ENCODE measurements at regions not wholly inside any gene's neighbourhood (a gene's known extent, or its start where the extent isn't known, plus 50 kb on each side); places are given as distances from the start of the nearest gene placed in this dataset.

DNA sequence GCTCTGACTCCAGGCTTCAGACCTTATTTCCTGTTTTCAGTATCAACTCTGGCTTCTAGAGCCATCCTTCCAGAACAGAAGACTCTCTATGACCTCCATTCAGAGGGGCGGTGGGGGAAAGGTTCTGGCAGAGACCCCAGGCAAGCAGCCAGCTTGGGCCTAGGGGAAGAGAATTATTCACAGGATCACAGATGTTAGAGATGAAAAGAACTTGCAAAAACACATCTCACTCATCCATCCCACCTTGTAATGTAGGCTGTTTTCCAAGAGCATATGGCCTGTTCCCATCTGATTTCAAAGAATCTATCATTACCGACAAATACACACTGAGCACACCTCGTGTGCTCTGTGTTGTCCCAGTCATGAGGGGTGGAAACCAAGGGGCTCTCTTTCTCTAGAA lies 131.9 kb downstream of the GRIN2B start:
- FAIRE-seq (no peak), DNase-seq (ENCODE audit: low spot score in 2 of 2) (no peak)

DNA sequence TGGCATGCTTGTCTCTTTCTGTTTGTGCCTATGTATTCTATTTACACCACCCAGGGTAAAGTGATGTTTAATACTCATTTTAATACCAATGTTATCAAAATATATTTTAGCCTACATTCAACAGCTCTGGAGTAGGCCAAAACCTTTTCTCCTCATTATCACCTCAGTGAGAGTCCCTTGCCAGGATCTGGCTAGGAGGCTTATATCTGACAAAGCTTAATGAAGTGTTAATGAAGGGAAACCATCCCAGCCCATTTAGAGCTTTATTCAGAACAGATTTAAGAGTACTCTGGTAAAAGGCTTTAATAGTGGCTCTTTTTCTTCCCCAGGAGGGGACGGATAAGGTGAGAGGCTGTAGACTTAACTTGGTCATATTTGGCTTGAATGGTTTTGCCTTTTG lies 137.6 kb downstream of the GRIN2B start:
- DNase-seq (ENCODE audit: low spot score in 2 of 2): no peak
- no peak for FAIRE-seq

DNA sequence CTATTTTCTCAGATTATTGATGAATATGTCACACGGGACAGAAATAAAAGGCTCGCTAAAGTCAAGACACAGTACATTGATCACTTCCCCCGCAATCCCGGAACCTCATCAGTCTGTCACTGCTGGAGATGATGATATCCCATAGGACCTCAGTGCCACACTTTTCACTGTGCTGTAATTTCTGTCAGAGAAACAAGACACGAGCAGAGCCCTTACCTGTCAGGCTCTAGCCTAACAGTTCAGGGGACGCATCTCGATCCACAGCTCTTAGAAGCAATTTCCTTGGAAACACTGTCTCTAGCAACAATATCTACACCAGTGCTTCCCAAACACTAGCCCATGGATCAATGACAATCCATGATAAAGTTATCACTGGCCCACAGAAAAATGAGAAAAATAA lies 140.0 kb downstream of the GRIN2B start:
- DNase-seq (ENCODE audit: low spot score in 2 of 2) (no peak), FAIRE-seq (no peak)

DNA sequence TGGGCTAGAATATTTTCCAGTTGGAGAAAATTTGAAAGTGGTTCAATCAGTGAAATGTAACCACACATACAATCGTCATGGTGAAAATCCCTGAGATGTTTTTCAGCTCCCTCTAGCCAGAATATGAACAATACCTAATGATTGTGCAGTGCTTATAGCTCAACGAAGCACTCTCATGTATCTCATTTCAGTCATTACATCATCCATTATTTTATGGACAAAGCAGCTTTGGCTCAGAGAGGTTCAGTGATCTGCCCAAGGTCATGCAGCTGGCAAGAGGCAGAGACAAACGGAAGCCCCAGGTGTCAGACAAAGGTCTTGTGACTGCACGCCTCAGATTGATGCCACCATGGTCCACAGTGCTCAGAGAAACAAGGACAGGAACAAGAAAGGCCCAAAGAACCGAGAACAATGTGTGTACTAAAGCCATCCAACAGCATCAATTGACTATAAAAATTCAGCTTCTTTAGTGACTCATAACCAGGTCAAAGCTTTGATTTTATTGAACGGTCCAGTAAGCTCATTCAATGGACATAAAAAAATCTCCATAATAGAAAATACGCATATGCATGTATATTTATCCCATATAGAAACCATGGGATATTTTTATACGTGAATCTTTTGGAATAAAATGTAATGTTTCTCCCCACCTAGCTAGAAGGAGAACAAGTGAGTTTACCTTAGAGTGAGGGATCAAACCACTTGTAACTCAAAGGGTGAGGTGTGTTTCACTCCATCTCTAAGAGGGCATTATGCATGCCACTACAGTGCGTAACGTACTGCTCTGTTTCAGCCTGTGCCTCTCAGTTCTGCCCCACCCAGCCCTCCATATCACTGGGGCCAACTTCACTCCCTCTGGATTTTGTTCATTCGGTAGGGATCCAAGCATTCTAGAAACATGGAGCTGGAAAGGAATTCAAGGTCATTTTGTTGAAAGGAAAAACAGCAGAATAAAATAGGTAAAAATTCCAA lies 141.8 kb downstream of the GRIN2B start:
- DNase-seq (ENCODE audit: low spot score in 2 of 2) (no peak), FAIRE-seq (no peak)

DNA sequence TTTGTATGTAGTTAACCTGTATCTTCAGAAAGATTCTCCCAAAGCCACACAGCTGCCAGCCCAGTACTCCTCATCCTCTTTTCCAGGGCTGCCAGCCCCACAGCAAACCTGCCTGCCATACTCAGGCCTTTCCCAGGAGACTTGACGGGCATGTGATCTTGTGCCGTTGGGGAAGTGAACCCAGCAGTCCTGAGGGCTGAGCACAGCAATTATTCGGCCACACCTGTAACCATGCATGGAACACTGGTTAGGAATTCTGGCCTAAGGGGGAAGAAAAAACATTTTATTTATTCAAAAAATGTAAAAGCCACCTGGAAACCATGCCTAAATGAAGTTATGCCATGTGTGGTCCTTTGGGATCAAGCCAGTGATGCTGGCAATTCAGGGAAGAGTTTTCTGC lies 145.3 kb downstream of the GRIN2B start:
- DNase-seq (ENCODE audit: low spot score in 2 of 2): no peak
- no peak for FAIRE-seq

DNA sequence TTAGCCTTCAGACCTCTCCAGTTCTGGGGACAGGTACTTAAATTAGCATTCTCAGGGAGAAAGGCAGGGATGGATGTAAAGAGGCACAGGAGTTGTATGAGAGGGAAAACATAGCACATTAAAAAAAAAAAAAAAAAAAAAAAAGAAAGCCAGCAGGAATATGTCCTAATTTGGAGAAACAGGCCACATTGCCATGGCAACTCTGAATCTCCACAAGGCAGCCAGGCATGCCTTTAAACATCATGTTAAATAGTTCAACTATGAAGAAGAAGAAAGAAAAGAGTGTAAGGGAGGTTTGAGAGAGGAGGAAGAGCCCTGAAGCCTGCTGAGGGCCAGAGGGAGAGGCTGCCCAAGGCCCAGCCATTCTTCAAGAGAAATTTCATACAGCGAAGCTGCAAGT lies 145.8 kb downstream of the GRIN2B start:
- DNase-seq (ENCODE audit: low spot score in 2 of 2) (no peak), FAIRE-seq (no peak)

DNA sequence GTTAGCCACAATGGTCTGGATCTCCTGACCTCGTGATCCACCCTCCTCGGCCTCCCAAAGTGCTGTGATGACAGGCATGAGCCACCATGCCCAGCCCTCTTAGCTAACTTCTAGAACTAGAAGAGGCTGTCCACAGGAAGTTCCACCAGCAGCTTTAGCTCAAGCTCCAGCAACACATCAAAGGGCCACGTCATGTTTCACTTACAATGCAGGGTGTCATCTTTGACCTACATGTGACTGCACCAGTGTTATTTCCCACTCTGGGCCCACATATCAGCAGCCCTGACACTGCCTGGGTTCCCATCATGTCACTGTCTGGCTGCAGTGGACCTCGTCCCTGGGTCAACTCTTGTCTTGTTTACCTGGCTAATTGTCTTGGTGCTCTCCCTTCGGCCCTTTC lies 147.2 kb downstream of the GRIN2B start:
- FAIRE-seq (no peak), DNase-seq (ENCODE audit: low spot score in 2 of 2) (no peak)

DNA sequence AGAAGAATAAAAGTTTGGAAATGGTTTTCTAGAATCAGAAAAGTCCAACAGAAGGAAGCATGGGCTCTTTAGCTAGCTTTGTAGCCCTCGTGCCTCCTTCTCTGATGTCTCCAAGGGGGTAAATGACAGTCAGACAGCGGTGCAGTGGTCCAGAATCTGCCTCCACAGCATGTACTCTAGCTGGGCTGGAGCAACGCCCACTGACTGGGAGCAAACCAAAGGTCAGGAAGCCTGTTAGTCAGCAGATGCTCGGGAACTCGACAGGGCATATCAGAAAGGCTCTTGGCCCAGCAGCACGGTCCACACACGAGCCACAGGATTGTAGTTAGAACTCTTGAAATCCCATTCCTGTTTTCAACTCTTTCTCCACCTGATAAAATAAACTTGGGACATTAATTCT lies 164.3 kb downstream of the GRIN2B start:
- FAIRE-seq: no peak
- DNase-seq (ENCODE audit: low spot score in 2 of 2): no peak

DNA sequence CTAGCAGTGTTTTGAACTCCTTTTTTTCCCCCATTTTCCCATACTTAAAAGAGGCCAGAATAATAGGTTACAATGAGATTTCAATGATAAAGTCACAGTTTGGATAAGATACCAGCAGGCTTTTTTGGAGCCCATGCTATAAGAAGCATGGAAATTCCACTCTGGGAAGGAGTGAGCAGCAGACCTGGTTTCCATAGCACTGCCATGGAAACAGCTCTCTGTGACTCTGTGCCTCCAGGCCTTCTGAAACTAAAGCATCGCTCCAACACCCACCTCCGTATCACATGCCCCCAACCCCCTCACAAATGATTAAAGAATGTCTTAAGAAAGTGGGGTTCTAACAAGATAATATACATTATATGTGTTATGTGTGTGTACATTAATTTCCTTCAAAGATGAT lies 165.0 kb downstream of the GRIN2B start:
- DNase-seq (ENCODE audit: low spot score in 2 of 2): no peak

DNA sequence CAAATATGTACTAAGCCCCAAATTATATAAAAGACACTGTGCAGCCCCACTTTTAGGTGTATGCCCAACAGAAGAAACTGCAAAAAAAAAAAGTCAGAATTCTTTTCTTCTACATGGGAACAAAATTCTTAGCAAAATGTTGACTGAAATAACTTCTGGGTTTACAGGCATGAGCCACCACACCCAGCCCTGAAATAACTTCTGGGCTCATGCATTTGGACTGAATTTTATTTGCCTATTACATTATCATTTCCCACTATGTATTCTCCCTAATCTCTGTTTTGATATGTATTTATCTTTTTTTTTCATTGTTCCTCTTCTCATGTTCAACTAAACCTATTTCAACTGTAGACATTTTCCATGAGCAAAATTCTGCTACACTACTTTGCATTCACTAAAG lies 169.2 kb downstream of the GRIN2B start:
- no peak for FAIRE-seq

More for the DNA sequence above, 165.0 kb downstream of the GRIN2B start:
- no peak for FAIRE-seq

DNA sequence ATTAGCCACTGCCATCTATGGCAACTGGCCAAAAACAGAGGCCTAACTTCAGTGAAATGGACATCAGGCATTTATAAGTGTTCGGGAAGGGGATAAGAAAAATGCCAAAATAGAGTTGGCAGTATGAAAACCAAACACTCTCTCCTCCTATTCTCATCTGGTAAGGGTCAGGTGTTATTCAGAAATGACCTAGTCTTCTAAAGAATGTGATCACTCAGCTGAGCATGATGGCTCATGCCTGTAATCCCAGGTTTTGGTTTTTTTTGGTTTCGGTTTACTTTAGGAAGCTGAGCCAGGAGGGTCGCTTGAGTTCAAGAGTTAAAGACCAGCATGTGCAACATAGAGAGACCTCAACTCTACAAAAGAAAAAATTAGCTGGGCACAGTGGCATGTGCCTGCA lies 170.3 kb downstream of the GRIN2B start:
- FAIRE-seq (no peak), DNase-seq (ENCODE audit: low spot score in 2 of 2) (no peak)

More for the DNA sequence above, 169.2 kb downstream of the GRIN2B start:
- no peak for DNase-seq (ENCODE audit: low spot score in 2 of 2)

DNA sequence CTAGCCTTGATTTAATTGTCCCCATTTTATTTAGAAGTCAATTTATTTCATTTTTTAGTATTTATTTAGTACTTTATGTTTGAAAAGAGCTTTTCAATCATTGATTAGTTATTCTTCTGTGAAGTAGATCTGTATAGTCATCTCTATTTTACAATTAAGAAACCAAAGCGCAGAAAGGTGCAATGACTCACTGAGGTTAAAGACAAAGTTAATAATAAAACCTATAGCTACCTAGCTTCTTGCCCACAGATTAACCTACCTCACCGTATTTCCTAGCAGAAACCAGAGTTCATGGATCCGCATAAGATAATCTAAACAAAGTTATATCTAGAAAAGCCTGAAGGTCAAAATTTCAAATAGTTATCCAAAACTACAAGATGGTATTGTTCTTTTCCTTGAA lies 176.4 kb downstream of the GRIN2B start:
- DNase-seq (ENCODE audit: low spot score in 2 of 2) (no peak), FAIRE-seq (no peak)

DNA sequence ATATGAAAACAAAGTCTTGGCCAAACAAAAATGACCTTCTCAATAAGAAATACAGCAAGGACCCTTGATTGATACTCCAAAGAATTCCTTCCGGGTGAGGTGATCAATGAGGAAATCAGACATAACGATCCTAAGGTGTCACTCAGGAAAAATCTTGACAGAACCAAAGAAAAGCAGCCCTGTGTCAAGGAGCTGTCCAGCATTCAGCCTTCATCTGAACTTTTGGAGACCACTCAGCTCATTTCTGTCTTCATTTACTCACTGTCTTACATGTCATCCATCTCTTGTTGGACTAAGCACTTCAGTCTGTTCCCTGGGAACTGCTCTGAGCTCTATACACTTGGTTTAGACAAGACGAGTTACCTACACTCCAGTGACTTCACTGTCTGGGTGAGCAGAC lies 179.9 kb downstream of the GRIN2B start:
- FAIRE-seq (no peak), DNase-seq (ENCODE audit: low spot score in 2 of 2) (no peak)

DNA sequence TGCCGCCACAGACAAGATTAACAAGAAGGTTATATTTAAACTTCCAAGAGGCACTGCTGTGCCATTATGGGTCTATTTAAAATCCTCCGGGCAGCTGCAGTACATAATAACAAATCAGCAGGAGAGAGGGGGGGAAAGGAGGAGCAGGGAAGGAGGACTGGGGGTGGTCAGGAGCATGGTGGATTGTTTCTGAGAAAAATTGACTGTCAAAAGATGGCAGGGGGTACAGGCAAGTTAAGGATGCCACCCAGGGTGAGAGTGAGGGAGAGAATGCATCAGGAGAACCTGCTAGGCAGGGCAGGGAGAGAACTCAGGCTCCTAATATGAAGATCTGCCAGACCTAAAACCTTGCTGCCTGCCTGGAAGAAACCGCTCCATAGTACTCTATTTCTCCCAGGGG lies 181.8 kb downstream of the GRIN2B start:
- DNase-seq (ENCODE audit: low spot score in 2 of 2): no peak

DNA sequence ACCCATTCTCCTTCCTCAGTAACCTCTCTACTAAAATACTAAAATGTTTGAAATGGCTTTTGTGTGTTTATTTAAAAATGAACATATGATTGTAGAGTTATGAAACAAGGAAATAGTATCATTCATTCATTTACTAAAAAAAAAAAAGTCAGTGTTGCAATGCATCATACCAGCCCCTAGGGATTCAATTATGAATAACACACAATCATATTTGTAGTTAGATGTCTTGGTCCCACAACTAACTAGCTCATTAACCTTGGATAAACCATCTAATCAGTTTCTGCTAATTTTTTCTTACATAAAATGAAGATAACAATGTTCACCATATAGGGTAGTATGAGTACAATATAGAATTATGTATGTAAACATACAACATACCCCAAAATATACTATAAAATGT lies 183.2 kb downstream of the GRIN2B start:
- FAIRE-seq: no peak

More for the DNA sequence above, 181.8 kb downstream of the GRIN2B start:
- FAIRE-seq: no peak

DNA sequence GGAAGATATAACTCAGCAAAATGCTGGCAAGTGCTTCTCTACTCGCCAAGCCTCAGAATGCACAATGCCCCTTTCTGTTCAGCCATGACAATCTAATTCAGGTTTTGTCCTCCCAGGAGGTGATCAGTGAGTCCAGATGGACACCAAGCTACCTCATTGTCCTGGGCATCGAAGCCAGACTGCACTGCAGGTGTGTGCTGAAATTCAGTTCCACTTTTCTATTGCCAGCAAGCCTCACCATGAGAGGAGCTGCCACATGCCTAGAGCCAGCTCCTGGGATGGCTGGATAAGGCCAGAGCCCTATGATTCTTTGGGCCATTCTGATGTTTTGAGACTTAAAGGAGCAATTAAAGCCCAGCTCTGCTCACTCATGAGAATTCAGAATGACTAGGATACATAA lies 186.7 kb downstream of the GRIN2B start:
- FAIRE-seq (no peak), DNase-seq (ENCODE audit: low spot score in 2 of 2) (no peak)

More for the DNA sequence above, 183.2 kb downstream of the GRIN2B start:
- no peak for DNase-seq (ENCODE audit: low spot score in 2 of 2)

DNA sequence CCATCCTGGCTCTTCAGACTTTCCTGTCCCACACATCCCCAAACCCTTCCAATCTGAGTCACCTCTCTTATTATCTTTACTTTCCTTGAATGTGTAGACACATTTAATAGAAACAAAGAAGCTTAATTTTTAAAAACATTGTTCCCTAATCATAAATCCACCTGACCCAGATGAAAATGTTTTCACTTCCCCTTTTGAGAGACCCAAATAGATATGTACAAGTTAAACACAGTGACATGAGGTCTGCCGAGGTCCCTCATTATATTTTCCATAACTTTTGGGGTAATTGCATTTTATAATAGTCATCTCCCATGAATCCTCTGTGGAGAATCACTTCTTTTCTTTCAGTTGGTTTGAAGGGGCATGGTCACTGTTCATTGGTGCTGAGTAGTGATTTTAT lies 191.1 kb downstream of the GRIN2B start:
- no peak for FAIRE-seq
- DNase-seq (ENCODE audit: low spot score in 2 of 2): no peak

DNA sequence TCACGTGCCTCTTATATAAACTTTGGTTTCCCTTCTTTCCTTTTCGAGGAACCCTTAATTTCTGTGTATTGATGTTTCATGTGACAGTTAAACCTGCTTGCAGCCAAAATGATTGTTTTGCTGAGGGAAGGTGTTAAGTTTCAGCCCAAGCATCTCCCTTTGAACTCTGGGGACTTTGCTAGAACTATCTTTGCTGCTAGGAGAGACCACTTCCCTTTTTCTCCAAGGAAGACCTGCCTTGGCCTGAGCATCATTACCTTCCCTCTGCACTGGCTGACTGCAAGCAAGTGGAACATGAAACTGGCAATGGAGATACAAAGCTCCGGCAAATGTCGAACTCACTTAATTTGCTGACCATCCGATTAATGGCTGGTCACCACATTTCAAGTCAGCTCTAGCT lies 192.8 kb downstream of the GRIN2B start:
- DNase-seq (ENCODE audit: low spot score in 2 of 2) (no peak), FAIRE-seq (no peak)

DNA sequence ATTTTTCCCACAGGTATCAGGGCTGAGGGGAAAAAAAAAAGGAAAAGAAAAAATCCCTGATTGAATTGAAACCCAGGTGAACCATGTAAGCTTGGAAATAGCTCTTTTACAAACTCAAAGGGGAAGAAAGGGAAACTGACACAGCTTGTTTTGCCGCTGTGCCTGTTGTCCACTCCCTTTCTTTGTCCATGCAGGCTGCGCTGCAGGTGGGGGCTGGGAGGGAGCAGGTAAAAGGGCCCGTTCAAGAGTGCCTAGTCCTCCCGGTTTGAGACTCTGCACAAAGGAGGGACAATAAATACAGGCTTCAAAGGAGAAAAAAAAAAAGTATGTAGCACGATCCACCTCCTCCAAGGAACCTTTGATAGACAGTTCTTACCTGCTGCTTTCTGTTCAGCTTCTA lies 194.8 kb downstream of the GRIN2B start:
- no peak for DNase-seq (ENCODE audit: low spot score in 2 of 2)
- no peak for FAIRE-seq

DNA sequence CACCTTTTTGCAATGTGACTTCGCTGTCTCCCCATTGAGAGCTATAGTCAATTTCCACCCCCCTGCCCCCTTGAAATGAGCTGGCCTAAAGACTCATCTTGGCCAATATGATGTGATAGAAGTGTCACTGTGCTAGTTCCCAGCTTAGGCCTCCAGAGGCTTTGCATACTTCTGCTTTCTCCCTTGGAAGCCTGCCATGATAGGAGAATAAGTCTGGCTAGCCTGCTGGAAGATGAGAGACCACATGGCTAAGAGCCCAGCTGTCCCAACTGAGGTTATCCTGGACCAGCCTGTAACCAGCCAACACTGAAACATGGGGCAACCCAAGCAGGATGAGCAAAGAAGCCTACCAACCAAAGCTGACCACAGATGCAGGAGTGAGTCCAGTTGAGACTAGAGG lies 196.9 kb downstream of the GRIN2B start:
- no peak for FAIRE-seq
- no peak for DNase-seq (ENCODE audit: low spot score in 2 of 2)

DNA sequence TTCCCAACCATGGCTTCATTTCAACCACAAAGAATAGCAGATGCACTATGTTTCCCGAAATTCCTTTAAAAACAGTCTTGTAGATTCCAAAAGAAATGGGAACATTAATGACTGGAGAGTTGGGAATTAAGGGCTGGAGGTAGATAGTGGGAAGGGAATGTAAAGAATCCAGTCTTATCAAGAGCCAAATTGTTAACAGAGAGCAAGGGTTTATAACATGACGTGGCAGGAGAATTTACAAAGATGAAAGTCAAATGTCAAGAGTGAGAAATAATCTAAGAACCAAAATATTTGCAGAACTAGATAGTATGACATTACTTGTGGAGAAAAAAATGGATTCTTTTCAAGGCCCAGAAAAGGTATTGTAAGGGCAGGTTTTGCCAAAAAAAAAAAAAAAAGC lies 200.9 kb downstream of the GRIN2B start:
- DNase-seq (ENCODE audit: low spot score in 2 of 2) (no peak), FAIRE-seq (no peak)

DNA sequence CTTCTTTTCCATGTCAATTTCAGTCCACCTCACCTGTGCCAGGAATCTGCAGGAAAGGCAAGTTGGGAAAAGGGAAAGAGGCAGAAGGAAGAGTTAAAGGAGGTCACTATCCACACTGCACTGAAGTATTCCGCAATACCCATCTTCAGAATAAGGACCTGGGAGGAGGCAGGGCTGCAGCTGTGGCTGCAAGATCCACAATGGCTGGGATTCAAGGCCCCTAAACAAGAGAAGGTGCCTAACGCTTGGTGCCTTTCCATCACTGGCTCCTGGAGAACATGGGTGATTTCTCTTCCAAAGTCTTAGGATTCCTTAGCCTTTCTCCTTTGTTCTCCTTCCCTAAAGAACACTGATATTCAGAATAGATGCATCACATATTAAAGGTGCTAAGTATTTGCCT lies 204.0 kb downstream of the GRIN2B start:
- DNase-seq (ENCODE audit: low spot score in 2 of 2): no peak
- no peak for FAIRE-seq

Data from frontal cortex (tissue), 3 donors.